Stimulated activated memory B cell treated with anti-CD40 and anti-IgM and Interleukin-4, amounts not matched to agents 10 μg/mL and 1 μg/mL and 100 μg/mL, for 72 hours (primary cell): ENCODE measurements at regions not wholly inside any gene's neighbourhood (a gene's known extent, or its start where the extent isn't known, plus 50 kb on each side); places are given as distances from the start of the nearest gene placed in this dataset.
"Not testable (repeated sequence)": the region's sequence is repeated elsewhere in the genome, so short reads cannot be mapped to it uniquely, and the experiment has no call there.

Source experiments
- ATAC-seq: fragments of 150-1000 bp; cut with Tn5 transposase; 2 replicates; pipeline ENCODE4 v1.10.0; 2021
- H3K27ac Mint-ChIP-seq: one replicate; pipeline ENCODE4 v1.8.0; 2022; ENCODE audit warnings: mild to moderate bottlenecking, mixed read lengths
- H3K27me3 Mint-ChIP-seq: one replicate; pipeline ENCODE4 v1.8.0; 2022; ENCODE audit warnings: mixed read lengths
- H3K36me3 Mint-ChIP-seq: one replicate; pipeline ENCODE4 v1.8.0; 2022; ENCODE audit warnings: mixed read lengths
- H3K4me1 Mint-ChIP-seq: one replicate; pipeline ENCODE4 v1.8.0; 2022; ENCODE audit warnings: mixed read lengths
- H3K4me3 Mint-ChIP-seq: one replicate; pipeline ENCODE4 v1.8.0; 2022; ENCODE audit warnings: mild to moderate bottlenecking, moderate library complexity, mixed read lengths
- H3K9me3 Mint-ChIP-seq: one replicate; pipeline ENCODE4 v1.8.0; 2022; ENCODE audit warnings: mixed read lengths

- H3K36me3 Mint-ChIP-seq: no peaks in the 10 kb centered on the region
- no peak for ATAC-seq
These were observed 140.3 kb upstream of the CHD1 start for GRCh38 chr5:99068944-99069650.

GRCh38 chr5:99063737-99064136 lies 134.9 kb upstream of the CHD1 start:
- peaks cover 36% of the 10 kb centered on the region for H3K4me1 Mint-ChIP-seq
- no peaks in the 10 kb centered on the region for H3K27me3 Mint-ChIP-seq
- H3K9me3 Mint-ChIP-seq: no peaks in the 10 kb centered on the region
- no peak for ATAC-seq
- H3K36me3 Mint-ChIP-seq: no peaks in the 10 kb centered on the region
- no peak overlapping the region for H3K4me3 Mint-ChIP-seq
- H3K27ac Mint-ChIP-seq: no peak overlapping the region

More at GRCh38 chr5:99068944-99069650, 140.3 kb upstream of the CHD1 start:
- Mint-ChIP-seq H3K4me3 (no peak overlapping the region), H3K27ac (peak overlapping the region; percentile 12), H3K4me1 (peaks cover 7% of the 10 kb centered on the region), H3K9me3 (peaks cover 8% of the 10 kb centered on the region), H3K27me3 (no peaks in the 10 kb centered on the region)

- Mint-ChIP-seq H3K36me3 (no peaks in the 10 kb centered on the region), H3K4me3 (peak overlapping the region; percentile 28), H3K27ac (peak overlapping the region; percentile 60), H3K4me1 (peaks cover 48% of the 10 kb centered on the region), H3K9me3 (no peaks in the 10 kb centered on the region), H3K27me3 (no peaks in the 10 kb centered on the region)
- ATAC-seq: peak; percentile 53
These were observed 132.9 kb upstream of the CHD1 start for GRCh38 chr5:99061711-99062110.

- Mint-ChIP-seq H3K4me3 (peak overlapping the region; percentile 28), H3K4me1 (peaks cover 52% of the 10 kb centered on the region), H3K27ac (peak overlapping the region; percentile 60), H3K27me3 (no peaks in the 10 kb centered on the region), H3K36me3 (no peaks in the 10 kb centered on the region), H3K9me3 (no peaks in the 10 kb centered on the region)
- ATAC-seq: peak; percentile 39
These were observed 132.5 kb upstream of the CHD1 start for GRCh38 chr5:99061299-99061698.

GRCh38 chr5:99060306-99061261 lies 131.8 kb upstream of the CHD1 start:
- H3K4me3 Mint-ChIP-seq: peak overlapping the region; percentile 68
- no peaks in the 10 kb centered on the region for H3K27me3 Mint-ChIP-seq
- peaks cover 52% of the 10 kb centered on the region for H3K4me1 Mint-ChIP-seq
- no peaks in the 10 kb centered on the region for H3K36me3 Mint-ChIP-seq
- H3K27ac Mint-ChIP-seq: peak overlapping the region; percentile 60
- H3K9me3 Mint-ChIP-seq: no peaks in the 10 kb centered on the region
- ATAC-seq: peak; percentile 65

- no peaks in the 10 kb centered on the region for H3K9me3 Mint-ChIP-seq
- H3K36me3 Mint-ChIP-seq: no peaks in the 10 kb centered on the region
- peak; percentile 80 for ATAC-seq
- H3K27me3 Mint-ChIP-seq: no peaks in the 10 kb centered on the region
- no peak overlapping the region for H3K4me3 Mint-ChIP-seq
- H3K4me1 Mint-ChIP-seq: peaks cover 52% of the 10 kb centered on the region
- peak overlapping the region; percentile 65 for H3K27ac Mint-ChIP-seq
These were observed 130.9 kb upstream of the CHD1 start for GRCh38 chr5:99059685-99060084.

GRCh38 chr5:99058466-99058865 lies 129.7 kb upstream of the CHD1 start:
- no peak for ATAC-seq
- Mint-ChIP-seq H3K36me3 (no peaks in the 10 kb centered on the region), H3K4me3 (no peak overlapping the region), H3K4me1 (peaks cover 52% of the 10 kb centered on the region), H3K27ac (peak overlapping the region; percentile 65), H3K27me3 (no peaks in the 10 kb centered on the region), H3K9me3 (no peaks in the 10 kb centered on the region)

- ATAC-seq: peak; percentile 89
- H3K27me3 Mint-ChIP-seq: no peaks in the 10 kb centered on the region
- H3K36me3 Mint-ChIP-seq: no peaks in the 10 kb centered on the region
- no peak overlapping the region for H3K27ac Mint-ChIP-seq
- H3K9me3 Mint-ChIP-seq: no peaks in the 10 kb centered on the region
- H3K4me3 Mint-ChIP-seq: no peak overlapping the region
- H3K4me1 Mint-ChIP-seq: peaks cover 31% of the 10 kb centered on the region
These were observed 126.2 kb upstream of the CHD1 start for GRCh38 chr5:99054972-99055371.

GRCh38 chr5:99045871-99046270 lies 117.1 kb upstream of the CHD1 start:
- Mint-ChIP-seq H3K4me1 (peaks cover 12% of the 10 kb centered on the region), H3K36me3 (peaks cover 10% of the 10 kb centered on the region), H3K4me3 (no peak overlapping the region), H3K27ac (no peak overlapping the region), H3K9me3 (peaks cover 8% of the 10 kb centered on the region), H3K27me3 (no peaks in the 10 kb centered on the region)
- ATAC-seq: no peak

GRCh38 chr5:99043257-99043656 lies 114.5 kb upstream of the CHD1 start:
- H3K4me1 Mint-ChIP-seq: peaks cover 34% of the 10 kb centered on the region
- H3K27me3 Mint-ChIP-seq, H3K4me3 Mint-ChIP-seq, ATAC-seq, H3K27ac Mint-ChIP-seq: not testable (repeated sequence)
- H3K9me3 Mint-ChIP-seq: peaks cover 23% of the 10 kb centered on the region
- H3K36me3 Mint-ChIP-seq: peaks cover 30% of the 10 kb centered on the region

- H3K27me3 Mint-ChIP-seq: no peaks in the 10 kb centered on the region
- ATAC-seq: peak; percentile 59
- peaks cover 20% of the 10 kb centered on the region for H3K9me3 Mint-ChIP-seq
- H3K4me3 Mint-ChIP-seq: no peak overlapping the region
- peaks cover 30% of the 10 kb centered on the region for H3K36me3 Mint-ChIP-seq
- H3K27ac Mint-ChIP-seq: peak overlapping the region; percentile 70
- H3K4me1 Mint-ChIP-seq: peaks cover 73% of the 10 kb centered on the region
These were observed 108.9 kb upstream of the CHD1 start for GRCh38 chr5:99037668-99038067.

- H3K4me3 Mint-ChIP-seq: no peak overlapping the region
- H3K36me3 Mint-ChIP-seq: peaks cover 20% of the 10 kb centered on the region
- H3K27ac Mint-ChIP-seq: no peak overlapping the region
- peaks cover 15% of the 10 kb centered on the region for H3K9me3 Mint-ChIP-seq
- no peak for ATAC-seq
- peaks cover 73% of the 10 kb centered on the region for H3K4me1 Mint-ChIP-seq
- H3K27me3 Mint-ChIP-seq: no peaks in the 10 kb centered on the region
These were observed 107.1 kb upstream of the CHD1 start for GRCh38 chr5:99035942-99036341.

GRCh38 chr5:99034336-99034735 lies 105.5 kb upstream of the CHD1 start:
- ATAC-seq: no peak
- Mint-ChIP-seq H3K27me3 (no peaks in the 10 kb centered on the region), H3K36me3 (peaks cover 6% of the 10 kb centered on the region), H3K27ac (peak overlapping the region; percentile 80), H3K9me3 (peaks cover 6% of the 10 kb centered on the region), H3K4me1 (peaks cover 76% of the 10 kb centered on the region), H3K4me3 (peak overlapping the region; percentile 19)

- Mint-ChIP-seq H3K27ac (peak overlapping the region; percentile 80), H3K36me3 (no peaks in the 10 kb centered on the region), H3K4me1 (peaks cover 78% of the 10 kb centered on the region), H3K9me3 (no peaks in the 10 kb centered on the region), H3K27me3 (no peaks in the 10 kb centered on the region), H3K4me3 (peak overlapping the region; percentile 80)
- ATAC-seq: no peak
These were observed 104.5 kb upstream of the CHD1 start for GRCh38 chr5:99033014-99033900.
